KMS-11 (cell line): ENCODE measurements at regions not wholly inside any gene's neighbourhood (a gene's known extent, or its start where the extent isn't known, plus 50 kb on each side); places are given as distances from the start of the nearest gene placed in this dataset.
"Not testable (repeated sequence)": the region's sequence is repeated elsewhere in the genome, so short reads cannot be mapped to it uniquely, and the experiment has no call there.

Experiments used
- H2AFZ ChIP-seq: fragments of 200-600 bp; sonication (generic); 2 replicates; pipeline ENCODE4 v1.6.1; 2016; ENCODE audit warnings: antibody characterized with exemption, mixed run types, low read depth
- H3K27ac ChIP-seq: fragments of 200-600 bp; sonication (generic); 2 replicates; pipeline ENCODE4 v1.6.1; 2016; ENCODE audit warnings: mild to moderate bottlenecking, mixed run types
- H3K27me3 ChIP-seq: fragments of 200-600 bp; sonication (generic); 2 replicates; pipeline ENCODE4 v1.6.1; 2017; ENCODE audit warnings: mild to moderate bottlenecking, low read depth, mixed run types, moderate library complexity; ENCODE audit not compliant: insufficient read depth
- H3K36me3 ChIP-seq: fragments of 200-600 bp; sonication (generic); 2 replicates; pipeline ENCODE4 v1.6.1; 2017; ENCODE audit warnings: mild to moderate bottlenecking, mixed run types; ENCODE audit not compliant: insufficient read depth
- H3K4me1 ChIP-seq: fragments of 200-600 bp; sonication (generic); 2 replicates; pipeline ENCODE4 v1.6.1; 2016; ENCODE audit warnings: mild to moderate bottlenecking, low read depth, mixed run types; ENCODE audit not compliant: poor library complexity, severe bottlenecking
- H3K4me2 ChIP-seq: fragments of 200-600 bp; sonication (generic); 2 replicates; pipeline ENCODE4 v1.7.0; 2016; ENCODE audit warnings: mild to moderate bottlenecking, mixed run types
- H3K4me3 ChIP-seq: fragments of 200-600 bp; sonication (generic); IDR thresholded peaks from 2 replicates; pipeline ENCODE4 v1.6.1; 2017; ENCODE audit warnings: low read depth, low read length, mixed read lengths; ENCODE audit not compliant: insufficient read depth
- H3K79me2 ChIP-seq: fragments of 200-600 bp; sonication (generic); 2 replicates; pipeline ENCODE4 v1.6.1; 2016; ENCODE audit warnings: low read depth, mixed run types; ENCODE audit not compliant: insufficient read depth
- H3K9ac ChIP-seq: fragments of 200-600 bp; sonication (generic); 2 replicates; pipeline ENCODE4 v1.6.1; 2016; ENCODE audit warnings: mild to moderate bottlenecking, mixed run types
- H4K20me1 ChIP-seq: fragments of 200-600 bp; sonication (generic); 2 replicates; pipeline ENCODE4 v1.6.1; 2016; ENCODE audit warnings: mild to moderate bottlenecking, mixed run types; ENCODE audit not compliant: insufficient read depth
- TF ChIP-seq, protein P1 (sequence below): fragments of 200-600 bp; sonication (generic); conservative IDR thresholded peaks from 2 replicates; pipeline ENCODE4 v1.6.1; 2017; ENCODE audit warnings: low read depth, mild to moderate bottlenecking, antibody characterized with exemption, low read length, moderate library complexity, mixed read lengths

DNA sequence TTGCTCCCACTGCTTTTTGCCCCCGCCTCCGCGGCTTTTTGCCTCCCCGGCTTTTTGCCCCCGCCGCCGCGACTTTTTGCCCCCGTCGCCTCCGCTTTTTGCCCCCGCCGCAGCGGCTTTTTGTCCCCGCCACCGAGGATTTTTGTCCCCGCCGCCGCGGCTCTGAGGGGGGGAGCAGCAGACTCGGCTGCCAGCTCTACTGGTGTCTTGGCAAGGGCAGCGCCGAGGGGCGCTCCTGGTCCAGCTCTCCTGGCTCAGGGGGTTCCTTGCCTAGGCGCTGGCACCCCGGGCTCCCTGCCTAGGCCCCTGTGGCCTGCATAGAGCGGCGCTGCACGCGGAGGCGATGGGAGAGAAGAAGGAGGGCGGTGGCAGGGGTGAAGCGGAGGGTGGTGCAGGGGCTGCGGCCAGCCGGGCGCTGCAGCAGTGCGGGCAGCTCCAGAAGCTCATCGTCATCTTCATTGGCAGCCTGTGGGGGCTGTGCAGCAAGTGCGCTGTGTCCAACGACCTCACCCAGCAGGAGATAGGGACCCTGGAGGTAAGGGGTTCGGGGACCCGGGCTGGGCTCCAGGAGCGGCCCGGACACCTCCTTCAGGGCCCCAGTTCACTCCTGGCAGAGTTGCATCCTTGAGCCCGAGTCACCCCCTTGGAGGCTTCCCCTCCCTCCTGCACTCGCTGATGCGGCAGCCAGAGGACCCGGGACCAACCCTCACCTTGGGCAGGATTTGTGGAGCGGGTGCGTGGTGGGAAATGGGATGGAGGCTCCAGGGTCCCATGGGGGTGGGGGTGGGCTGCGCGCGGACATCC lies 642.4 kb downstream of the GOLGA6L6 start:
- Histone ChIP-seq H4K20me1 (no peaks in the 10 kb centered on the region), H3K27me3 (no peaks in the 10 kb centered on the region), H2AFZ (no peak overlapping the region), H3K4me1 (no peaks in the 10 kb centered on the region), H3K9ac (no peak overlapping the region), H3K36me3 (no peaks in the 10 kb centered on the region), H3K27ac (no peak overlapping the region), H3K4me2 (no peak overlapping the region), H3K79me2 (no peaks in the 10 kb centered on the region), H3K4me3 (no peak overlapping the region)
- TF ChIP-seq, protein P1, sequence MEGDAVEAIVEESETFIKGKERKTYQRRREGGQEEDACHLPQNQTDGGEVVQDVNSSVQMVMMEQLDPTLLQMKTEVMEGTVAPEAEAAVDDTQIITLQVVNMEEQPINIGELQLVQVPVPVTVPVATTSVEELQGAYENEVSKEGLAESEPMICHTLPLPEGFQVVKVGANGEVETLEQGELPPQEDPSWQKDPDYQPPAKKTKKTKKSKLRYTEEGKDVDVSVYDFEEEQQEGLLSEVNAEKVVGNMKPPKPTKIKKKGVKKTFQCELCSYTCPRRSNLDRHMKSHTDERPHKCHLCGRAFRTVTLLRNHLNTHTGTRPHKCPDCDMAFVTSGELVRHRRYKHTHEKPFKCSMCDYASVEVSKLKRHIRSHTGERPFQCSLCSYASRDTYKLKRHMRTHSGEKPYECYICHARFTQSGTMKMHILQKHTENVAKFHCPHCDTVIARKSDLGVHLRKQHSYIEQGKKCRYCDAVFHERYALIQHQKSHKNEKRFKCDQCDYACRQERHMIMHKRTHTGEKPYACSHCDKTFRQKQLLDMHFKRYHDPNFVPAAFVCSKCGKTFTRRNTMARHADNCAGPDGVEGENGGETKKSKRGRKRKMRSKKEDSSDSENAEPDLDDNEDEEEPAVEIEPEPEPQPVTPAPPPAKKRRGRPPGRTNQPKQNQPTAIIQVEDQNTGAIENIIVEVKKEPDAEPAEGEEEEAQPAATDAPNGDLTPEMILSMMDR, result no peak

DNA sequence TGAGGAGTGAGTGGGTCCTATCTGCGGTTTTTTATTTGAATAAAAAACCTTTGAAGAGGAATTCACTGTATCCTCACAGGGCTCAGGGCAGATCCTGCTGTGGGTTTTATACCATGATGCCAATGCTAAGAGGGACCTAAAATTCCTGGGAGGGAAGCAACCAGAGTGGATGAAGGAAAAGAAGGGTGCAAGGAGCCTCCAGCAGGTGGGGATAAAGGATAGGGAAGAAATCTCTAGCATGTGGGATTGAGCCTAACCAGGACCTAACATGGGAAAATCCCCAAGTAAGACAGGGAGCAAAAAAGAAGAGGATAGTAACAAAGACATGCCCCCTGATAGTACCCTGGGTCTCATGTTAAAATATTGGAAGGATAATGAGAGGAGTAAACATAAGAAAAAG lies 652.8 kb downstream of the GOLGA6L6 start:
- H2AFZ ChIP-seq, H4K20me1 ChIP-seq, H3K4me1 ChIP-seq, H3K4me2 ChIP-seq, H3K4me3 ChIP-seq, H3K27me3 ChIP-seq, H3K79me2 ChIP-seq, H3K36me3 ChIP-seq, H3K9ac ChIP-seq, H3K27ac ChIP-seq: not testable (repeated sequence)

DNA sequence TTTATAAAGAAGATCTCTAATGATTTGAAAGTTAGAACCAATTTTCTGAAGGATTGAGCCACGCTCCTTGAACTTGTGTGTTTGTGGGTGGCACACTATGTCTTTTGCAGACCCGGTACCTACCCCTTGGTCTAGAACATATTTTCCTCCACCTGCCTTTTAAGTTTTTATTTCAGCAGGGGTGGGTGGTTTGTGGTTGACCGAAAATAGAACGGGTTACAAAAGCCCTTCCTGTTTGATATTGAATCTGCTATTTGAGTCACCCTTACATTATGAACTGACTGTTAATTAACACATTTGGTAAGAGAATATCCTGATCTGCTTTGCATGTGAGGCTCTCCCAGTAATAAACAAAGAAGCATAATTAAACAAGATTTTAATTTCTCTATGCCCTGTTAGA lies 697.5 kb downstream of the GOLGA6L6 start:
- H3K4me1 ChIP-seq, H3K4me2 ChIP-seq, H3K9ac ChIP-seq, H4K20me1 ChIP-seq, H3K27ac ChIP-seq, H3K36me3 ChIP-seq, H3K79me2 ChIP-seq, H2AFZ ChIP-seq, H3K4me3 ChIP-seq, H3K27me3 ChIP-seq: not testable (repeated sequence)
